Esophagus squamous epithelium (tissue), 5 donors: ENCODE measurements at regions not wholly inside any gene's neighbourhood (a gene's known extent, or its start where the extent isn't known, plus 50 kb on each side); places are given as distances from the start of the nearest gene placed in this dataset.
"Not testable (repeated sequence)": the region's sequence is repeated elsewhere in the genome, so short reads cannot be mapped to it uniquely, and the experiment has no call there.

ENCODE experiments used
- DNase-seq: peaks from one replicate; lab custom pipeline; 2025; lab: John Stamatoyannopoulos, UW
- H3K27ac ChIP-seq, 4 donors: fragments of 200-600 bp; sonication (generic); one replicate each; pipeline ENCODE4 v1.5.1; 2016 to 2019; ENCODE audit warnings: mild to moderate bottlenecking in 1 of 4
- H3K27me3 ChIP-seq, 4 donors: fragments of 200-600 bp; sonication (generic); 1 replicate in 3 of 4; 2 replicates in 1 of 4; pipeline versions ENCODE4 v1.5.1 to v1.6.0; 2017 to 2021; ENCODE audit warnings: antibody characterized with exemption in 1 of 4
- H3K36me3 ChIP-seq, 3 donors: fragments of 200-600 bp; sonication (generic); one replicate each; pipeline ENCODE4 v1.5.1; 2016 to 2019
- H3K4me1 ChIP-seq, 3 donors: fragments of 200-600 bp; sonication (generic); one replicate each; pipeline ENCODE4 v1.5.1; 2017 to 2019
- H3K4me3 ChIP-seq, 4 donors: fragments of 200-600 bp; sonication (generic); 1 replicate in 3 of 4; 2 replicates in 1 of 4; pipeline ENCODE4 v1.5.1; 2016 to 2019; ENCODE audit warnings: mild to moderate bottlenecking in 2 of 4, moderate library complexity in 1 of 4
- H3K9me3 ChIP-seq, 3 donors: fragments of 200-600 bp; sonication (generic); one replicate each; pipeline ENCODE4 v1.5.1; 2016 to 2019
- POLR2A ChIP-seq, 4 donors: fragments of 450-650 bp; IDR thresholded peaks; one replicate each; pipeline ENCODE4 v1.6.1; 2017; ENCODE audit warnings: antibody characterized with exemption in 4 of 4, mild to moderate bottlenecking in 4 of 4, moderate library complexity in 3 of 4
- WGBS, 2 donors: methylation state at CpG; one replicate each; pipeline ENCODE4 v1.1.5; 2018; 5-methylcytosine and 5-hydroxymethylcytosine counted together
- intact Hi-C: fragments of 100-400 bp; cut with DNase I; formaldehyde crosslinking; loops from one replicate; pipeline ENCODE4 v1.15.0; 2022
- TF ChIP-seq, protein P1 (sequence below), 6 experiments: fragments of 450-650 bp in 4 of 6; fragments of 200-600 bp in 2 of 6; sonication (generic) in 2 of 6; IDR thresholded peaks; one replicate each; pipeline ENCODE4 v1.5.1; 2016 to 2019; ENCODE audit warnings: antibody characterized with exemption in 6 of 6, mild to moderate bottlenecking in 4 of 6, moderate library complexity in 4 of 6
- donor health status: DM: yes; HTN: yes; CAD: no.

DNA sequence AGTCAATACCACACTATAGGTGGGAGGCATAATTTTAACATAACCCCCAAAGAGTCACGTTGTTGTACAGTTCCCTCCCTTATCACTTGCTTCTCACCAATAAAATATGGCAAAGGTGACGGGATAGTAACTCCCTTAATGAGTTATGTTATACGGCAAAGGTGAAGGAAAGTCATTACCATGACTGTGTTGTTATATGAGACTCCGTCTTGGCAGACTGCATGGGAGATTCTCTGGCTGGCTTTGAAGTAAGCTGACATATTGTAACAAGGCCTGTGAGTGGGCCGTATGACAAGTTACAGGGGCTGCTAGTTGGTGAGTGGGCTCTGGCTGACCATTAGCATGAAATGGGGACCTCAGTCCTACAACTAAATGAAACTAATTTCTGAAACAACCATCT, 366.4 kb upstream of the FTMT start:
- intact Hi-C loops: no loop called here
- Histone ChIP-seq H3K4me3 (no peak overlapping the region), H3K27ac (no peak overlapping the region), H3K9me3 (no peaks in the 10 kb centered on the region), H3K27me3 (peaks cover 0 to 7% (median 0%) of the 10 kb centered on the region in 4 donors), H3K4me1 (no peaks in the 10 kb centered on the region), H3K36me3 (no peaks in the 10 kb centered on the region)
- WGBS, 2 donors: 74 to 76% methylated on average over 5 of the region's 5 CpGs
- TF ChIP-seq POLR2A (IDR thresholded peaks at IDR 0.05): no peak
- TF ChIP-seq, protein P1, sequence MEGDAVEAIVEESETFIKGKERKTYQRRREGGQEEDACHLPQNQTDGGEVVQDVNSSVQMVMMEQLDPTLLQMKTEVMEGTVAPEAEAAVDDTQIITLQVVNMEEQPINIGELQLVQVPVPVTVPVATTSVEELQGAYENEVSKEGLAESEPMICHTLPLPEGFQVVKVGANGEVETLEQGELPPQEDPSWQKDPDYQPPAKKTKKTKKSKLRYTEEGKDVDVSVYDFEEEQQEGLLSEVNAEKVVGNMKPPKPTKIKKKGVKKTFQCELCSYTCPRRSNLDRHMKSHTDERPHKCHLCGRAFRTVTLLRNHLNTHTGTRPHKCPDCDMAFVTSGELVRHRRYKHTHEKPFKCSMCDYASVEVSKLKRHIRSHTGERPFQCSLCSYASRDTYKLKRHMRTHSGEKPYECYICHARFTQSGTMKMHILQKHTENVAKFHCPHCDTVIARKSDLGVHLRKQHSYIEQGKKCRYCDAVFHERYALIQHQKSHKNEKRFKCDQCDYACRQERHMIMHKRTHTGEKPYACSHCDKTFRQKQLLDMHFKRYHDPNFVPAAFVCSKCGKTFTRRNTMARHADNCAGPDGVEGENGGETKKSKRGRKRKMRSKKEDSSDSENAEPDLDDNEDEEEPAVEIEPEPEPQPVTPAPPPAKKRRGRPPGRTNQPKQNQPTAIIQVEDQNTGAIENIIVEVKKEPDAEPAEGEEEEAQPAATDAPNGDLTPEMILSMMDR (IDR thresholded peaks at IDR 0.05): no peak
- no peak for DNase-seq

DNA sequence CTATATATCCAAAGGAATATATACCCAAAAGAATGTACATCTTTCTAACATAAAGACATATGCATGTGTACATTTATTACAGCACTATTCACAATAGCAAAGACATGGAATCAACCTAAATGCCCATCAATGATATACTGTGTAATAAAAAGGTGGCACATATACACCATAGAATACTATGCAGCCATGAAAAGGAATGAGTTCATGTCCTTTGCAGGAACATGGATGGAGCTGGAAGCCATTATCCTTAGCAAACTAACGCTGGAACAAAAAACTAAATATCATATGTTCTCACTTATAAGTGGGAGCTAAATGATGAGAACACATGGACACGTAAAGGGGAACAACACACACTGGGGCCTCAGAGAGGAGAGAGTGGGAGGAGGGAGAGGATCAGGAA, 365.7 kb upstream of the FTMT start:
- DNase-seq, H3K36me3 ChIP-seq, H3K9me3 ChIP-seq, H3K27ac ChIP-seq, H3K4me3 ChIP-seq, intact Hi-C loops, H3K4me1 ChIP-seq: not testable (repeated sequence)
- 75 to 84% methylated on average over 2 of the region's 2 CpGs for WGBS, 2 donors
- peaks cover 0 to 13% (median 0%) of the 10 kb centered on the region in 4 donors for H3K27me3 ChIP-seq

DNA sequence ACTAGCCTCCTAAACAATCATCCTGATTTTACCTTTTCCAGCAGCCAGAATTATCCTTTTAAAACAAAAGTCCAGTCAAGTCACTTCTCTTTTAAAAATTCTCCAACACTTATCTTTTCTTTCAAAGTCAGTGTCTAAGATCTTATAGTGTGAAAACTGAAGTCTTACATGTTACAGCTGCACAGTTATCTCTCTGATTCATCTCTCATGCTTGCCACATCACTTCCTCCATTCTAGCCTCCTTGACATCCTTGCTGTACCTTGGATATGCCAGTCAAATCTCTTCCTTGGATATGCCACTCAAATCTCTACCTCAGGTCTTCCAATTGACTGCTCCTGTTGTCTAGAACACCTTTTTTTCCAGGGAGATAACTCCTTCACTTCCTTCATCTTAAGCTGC, 361.7 kb upstream of the FTMT start:
- Histone ChIP-seq H3K36me3 (no peaks in the 10 kb centered on the region), H3K9me3 (no peaks in the 10 kb centered on the region), H3K27me3 (peaks cover 0 to 33% (median 0%) of the 10 kb centered on the region in 4 donors), H3K27ac (no peak overlapping the region), H3K4me3 (no peak overlapping the region), H3K4me1 (no peaks in the 10 kb centered on the region)
- TF ChIP-seq POLR2A (IDR thresholded peaks at IDR 0.05): no peak
- TF ChIP-seq, protein P1 (IDR thresholded peaks at IDR 0.05): no peak
- intact Hi-C loops: no loop called here
- no peak for DNase-seq

DNA sequence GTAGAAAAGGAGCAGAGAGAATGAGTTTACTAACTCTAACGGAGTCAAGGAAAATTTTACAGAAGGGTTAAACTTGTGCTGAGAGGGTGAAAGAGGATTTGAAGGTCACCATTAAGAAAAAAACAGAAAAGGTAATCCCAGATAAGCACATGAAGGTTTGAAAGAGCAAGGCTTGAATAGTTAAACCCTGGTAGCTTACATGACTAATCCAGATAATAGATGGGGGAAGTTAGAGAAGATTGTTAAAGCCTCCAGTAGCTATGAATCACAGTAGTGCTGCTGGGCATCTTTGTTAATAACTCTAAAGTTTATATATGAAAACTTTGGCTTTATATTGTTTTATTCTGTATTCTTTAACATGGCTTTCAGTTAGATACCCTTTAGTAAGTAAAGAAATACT, 354.5 kb upstream of the FTMT start:
- Histone ChIP-seq H3K27ac (no peak overlapping the region), H3K27me3 (peaks cover 0 to 22% (median 0%) of the 10 kb centered on the region in 4 donors), H3K36me3 (no peaks in the 10 kb centered on the region), H3K4me1 (no peaks in the 10 kb centered on the region), H3K4me3 (no peak overlapping the region), H3K9me3 (no peaks in the 10 kb centered on the region)
- TF ChIP-seq, protein P1 (IDR thresholded peaks at IDR 0.05): no peak
- no peak for TF ChIP-seq POLR2A (IDR thresholded peaks at IDR 0.05)
- DNase-seq: no peak
- WGBS, 2 donors: 31 to 50% methylated on average over 1 of the region's 1 CpG
- intact Hi-C loops: no loop called here

DNA sequence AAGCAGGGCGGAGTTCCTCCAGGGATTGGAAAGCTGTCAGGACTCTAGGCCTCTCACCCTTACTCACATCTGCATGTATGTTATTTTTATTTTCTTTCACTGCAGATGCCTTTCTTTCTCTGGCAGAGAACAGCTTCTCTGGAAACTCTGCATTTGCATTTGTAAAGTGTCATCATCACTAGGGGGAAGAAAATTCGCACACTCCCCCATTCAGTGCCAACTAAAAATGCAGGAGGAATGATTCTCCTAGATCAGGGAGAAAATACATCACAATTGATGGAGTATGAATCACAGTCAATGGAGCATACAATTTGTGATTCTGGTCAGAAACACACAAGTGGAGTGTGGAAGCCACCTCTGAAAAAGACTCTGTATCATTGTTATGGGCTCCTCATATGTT, 351.4 kb upstream of the FTMT start:
- intact Hi-C loops: no loop called here
- no peak for DNase-seq
- Histone ChIP-seq H3K4me3 (no peak overlapping the region), H3K27me3 (peaks cover 0 to 11% (median 0%) of the 10 kb centered on the region in 4 donors), H3K36me3 (no peaks in the 10 kb centered on the region), H3K4me1 (no peaks in the 10 kb centered on the region), H3K27ac (no peak overlapping the region), H3K9me3 (no peaks in the 10 kb centered on the region)
- WGBS, 2 donors: 35 to 46% methylated on average over 2 of the region's 2 CpGs
- no peak for TF ChIP-seq POLR2A (IDR thresholded peaks at IDR 0.05)
- TF ChIP-seq, protein P1 (IDR thresholded peaks at IDR 0.05): no peak
